Left lung (tissue), 4 donors: ENCODE measurements at regions not wholly inside any gene's neighbourhood (a gene's known extent, or its start where the extent isn't known, plus 50 kb on each side); places are given as distances from the start of the nearest gene placed in this dataset.

Experiments
- ATAC-seq: fragments of 200-7000 bp; cut with Tn5 transposase; one replicate; pipeline ENCODE4 v1.9.1; 2020; ENCODE audit warnings: moderate library complexity
- DNase-seq, 4 donors: peaks; one replicate each; pipeline ENCODE4 v3.0.0-alpha.2; 2013 to 2020
- H3K27ac ChIP-seq, 2 donors: fragments of 200-600 bp; sonication (generic) in 1 of 2; one replicate each; pipeline versions ENCODE4 v1.5.0 to v1.8.0; 2020 to 2021
- H3K27me3 ChIP-seq, 2 donors: fragments of 200-600 bp; sonication (generic) in 1 of 2; one replicate each; pipeline versions ENCODE4 v1.5.0 to v1.8.0; 2020 to 2021
- H3K36me3 ChIP-seq, 2 donors: fragments of 200-600 bp; sonication (generic) in 1 of 2; one replicate each; pipeline versions ENCODE4 v1.5.0 to v1.8.0; 2020 to 2021
- H3K4me1 ChIP-seq, 2 donors: fragments of 200-600 bp; one replicate each; pipeline ENCODE4 v1.8.0; 2021
- H3K4me3 ChIP-seq, 2 donors: fragments of 200-600 bp; sonication (generic) in 1 of 2; one replicate each; pipeline versions ENCODE4 v1.5.0 to v1.8.0; 2020 to 2021; ENCODE audit warnings: mild to moderate bottlenecking in 1 of 2
- H3K9me3 ChIP-seq, 2 donors: fragments of 200-600 bp; sonication (generic) in 1 of 2; one replicate each; pipeline versions ENCODE4 v1.5.0 to v1.8.0; 2020 to 2021
- CTCF ChIP-seq, 2 donors: fragments of 200-600 bp; sonication (generic) in 1 of 2; IDR thresholded peaks; one replicate each; pipeline versions ENCODE4 v1.5.0 to v1.8.0; 2021; ENCODE audit warnings: antibody characterized with exemption in 2 of 2
- intact Hi-C, 2 donors: fragments of 100-400 bp; cut with DNase I; formaldehyde crosslinking; loops; one replicate each; pipeline versions ENCODE4 v1.11.2 to v1.14.2; 2022
- donor health status: DM: no; HTN: yes; CAD: no.
- donor health status: DM: no; HTN: no; CAD: no.

- H3K9me3 ChIP-seq, result no peaks in the 10 kb centered on the region
- H3K36me3 ChIP-seq, result no peaks in the 10 kb centered on the region
- no peaks in the 10 kb centered on the region for H3K4me1 ChIP-seq
- H3K27ac ChIP-seq, result no peak overlapping the region
- intact Hi-C loops, result no loop called here
- H3K4me3 ChIP-seq, result no peak overlapping the region
- DNase-seq (no peak), ATAC-seq (no peak)
- no peak for TF ChIP-seq CTCF (IDR thresholded peaks at IDR 0.05)
- H3K27me3 ChIP-seq, result no peaks in the 10 kb centered on the region
These were observed 87.5 kb upstream of the KLF12 start for GRCh38 chr13:74221752-74222151.

GRCh38 chr13:74219566-74219965 lies 85.4 kb upstream of the KLF12 start:
- Histone ChIP-seq H3K36me3 (no peaks in the 10 kb centered on the region), H3K9me3 (no peaks in the 10 kb centered on the region), H3K4me1 (no peaks in the 10 kb centered on the region), H3K27me3 (no peaks in the 10 kb centered on the region), H3K4me3 (no peak overlapping the region), H3K27ac (no peak overlapping the region)
- ATAC-seq (no peak), DNase-seq (no peak)
- TF ChIP-seq CTCF (IDR thresholded peaks at IDR 0.05), result no peak
- intact Hi-C loops, result no loop called here

- no peak for ATAC-seq
- no peak overlapping the region for H3K4me3 ChIP-seq
These were observed 84.1 kb upstream of the KLF12 start for GRCh38 chr13:74218291-74218690.

GRCh38 chr13:74217811-74218210 lies 83.6 kb upstream of the KLF12 start:
- Histone ChIP-seq H3K4me3 (no peak overlapping the region), H3K4me1 (no peaks in the 10 kb centered on the region), H3K27ac (no peak overlapping the region), H3K36me3 (no peaks in the 10 kb centered on the region), H3K9me3 (no peaks in the 10 kb centered on the region), H3K27me3 (no peaks in the 10 kb centered on the region)
- DNase-seq (no peak), ATAC-seq (no peak)
- intact Hi-C loops, result no loop called here
- TF ChIP-seq CTCF (IDR thresholded peaks at IDR 0.05), result no peak

More at GRCh38 chr13:74218291-74218690, 84.1 kb upstream of the KLF12 start:
- Histone ChIP-seq H3K36me3 (no peaks in the 10 kb centered on the region), H3K27me3 (no peaks in the 10 kb centered on the region), H3K4me1 (no peaks in the 10 kb centered on the region), H3K27ac (no peak overlapping the region), H3K9me3 (no peaks in the 10 kb centered on the region)
- intact Hi-C loops, result no loop called here
- TF ChIP-seq CTCF (IDR thresholded peaks at IDR 0.05), result no peak
- DNase-seq, result no peak

GRCh38 chr13:74215420-74215819 lies 81.2 kb upstream of the KLF12 start:
- ATAC-seq (no peak), DNase-seq (no peak)
- no peak overlapping the region for H3K27ac ChIP-seq
- H3K9me3 ChIP-seq, result no peaks in the 10 kb centered on the region
- no peak for TF ChIP-seq CTCF (IDR thresholded peaks at IDR 0.05)
- intact Hi-C loops, result no loop called here
- H3K27me3 ChIP-seq, result no peaks in the 10 kb centered on the region
- H3K4me3 ChIP-seq, result no peak overlapping the region
- H3K4me1 ChIP-seq, result no peaks in the 10 kb centered on the region
- H3K36me3 ChIP-seq, result no peaks in the 10 kb centered on the region
